PC-9 (cell line): ENCODE measurements at regions not wholly inside any gene's neighbourhood (a gene's known extent, or its start where the extent isn't known, plus 50 kb on each side); places are given as distances from the start of the nearest gene placed in this dataset.

Experiments used
- BruUV-seq: library from RNA; stranded (reverse); fragments of 400-500 nt; replicated peaks from 2 replicates; lab custom pipeline; 2021; lab: Mats Ljungman, UMichigan
- CTCF ChIA-PET: fragments of 300-600 bp; sonication (Branson Sonifier 250); formaldehyde crosslinking; loops from one replicate; lab custom pipeline; 2022; ENCODE audit warnings: antibody characterized with exemption; lab: Charles Lee
- POLR2A ChIA-PET: fragments of 300-600 bp; sonication (Branson Sonifier 250); formaldehyde crosslinking; loops from one replicate; lab custom pipeline; 2022; ENCODE audit warnings: antibody characterized with exemption; ENCODE audit not compliant: unreplicated experiment; lab: Charles Lee
- DNase-seq, 2 experiments: peaks; one replicate each; pipeline versions ENCODE4 v3.0.0 to v3.0.0-alpha.2; 2015 to 2022; ENCODE audit warnings: mixed read lengths in 1 of 2
- H2AFZ ChIP-seq: fragments of 200-600 bp; sonication (generic); 2 replicates; pipeline ENCODE4 v1.8.1; 2017; ENCODE audit warnings: antibody characterized with exemption
- H3F3A ChIP-seq: fragments of 200-600 bp; sonication (generic); 2 replicates; pipeline ENCODE4 v1.8.1; 2017; ENCODE audit warnings: antibody characterized with exemption, mild to moderate bottlenecking, low read depth; ENCODE audit not compliant: insufficient read depth
- H3K27ac ChIP-seq: fragments of 200-600 bp; sonication (generic); 2 replicates; pipeline ENCODE4 v1.6.1; 2016; ENCODE audit warnings: mixed run types
- H3K27me3 ChIP-seq: fragments of 200-600 bp; sonication (generic); 2 replicates; pipeline ENCODE4 v1.6.1; 2016; ENCODE audit warnings: low read depth, mixed run types; ENCODE audit not compliant: insufficient read depth
- H3K36me3 ChIP-seq: fragments of 200-600 bp; sonication (generic); 2 replicates; pipeline ENCODE4 v1.6.1; 2016; ENCODE audit warnings: low read depth, mixed run types
- H3K4me1 ChIP-seq: fragments of 200-600 bp; sonication (generic); replicated peaks from 2 replicates; pipeline ENCODE4 v1.6.1; 2016; ENCODE audit warnings: mixed run types; ENCODE audit not compliant: insufficient read depth
- H3K4me2 ChIP-seq: fragments of 200-600 bp; sonication (generic); 2 replicates; pipeline ENCODE4 v1.6.1; 2017; ENCODE audit warnings: mixed run types
- H3K4me3 ChIP-seq: fragments of 200-600 bp; sonication (generic); 2 replicates; pipeline ENCODE4 v1.6.1; 2016; ENCODE audit warnings: mixed run types
- H3K79me2 ChIP-seq: fragments of 200-600 bp; sonication (generic); 2 replicates; pipeline ENCODE4 v1.6.1; 2017; ENCODE audit warnings: low read depth, mixed run types
- H3K9me2 ChIP-seq: fragments of 200-600 bp; sonication (generic); 2 replicates; pipeline ENCODE4 v1.8.1; 2017; ENCODE audit warnings: mild to moderate bottlenecking; ENCODE audit not compliant: insufficient read depth
- H3K9me3 ChIP-seq: fragments of 200-600 bp; sonication (generic); 2 replicates; pipeline ENCODE4 v1.8.1; 2016; ENCODE audit warnings: low read depth; ENCODE audit not compliant: insufficient read depth
- H4K20me1 ChIP-seq: fragments of 200-600 bp; sonication (generic); 2 replicates; pipeline ENCODE4 v1.8.1; 2017; ENCODE audit not compliant: insufficient read depth
- EZH2 ChIP-seq: fragments of 200-600 bp; sonication (generic); IDR thresholded peaks from 2 replicates; pipeline ENCODE4 v1.8.0; 2017; ENCODE audit warnings: antibody characterized with exemption, low read depth
- intact Hi-C: fragments of 100-400 bp; cut with micrococcal nuclease; formaldehyde crosslinking; loops from one replicate; pipeline ENCODE4 v1.10.0; 2022; ENCODE audit not compliant: unreplicated experiment
- TF ChIP-seq, protein P1 (sequence below): fragments of 200-600 bp; sonication (generic); conservative IDR thresholded peaks from 2 replicates; pipeline ENCODE4 v1.6.1; 2017; ENCODE audit warnings: mixed run types, antibody characterized with exemption, mild to moderate bottlenecking, moderate library complexity

DNA sequence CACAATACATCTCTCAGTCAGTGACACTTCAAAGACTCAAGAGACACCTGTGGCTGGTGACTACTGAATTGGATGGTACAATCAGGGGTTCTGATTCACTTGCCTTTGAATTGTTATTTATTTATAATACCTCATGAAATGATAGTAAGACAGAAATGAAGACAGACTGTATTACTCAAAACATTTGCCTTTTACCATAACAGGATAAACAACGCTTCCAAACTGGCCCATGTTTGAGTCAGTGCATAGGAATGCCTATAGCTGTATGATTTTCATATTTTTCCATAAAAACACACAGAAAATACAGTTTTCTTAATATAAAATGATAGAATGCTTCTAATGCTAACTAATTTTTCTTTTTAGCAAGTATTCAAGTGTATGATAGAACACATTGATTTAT lies 59.5 kb upstream of the FGF14 start:
- Histone ChIP-seq H2AFZ (no peak overlapping the region), H3K4me3 (no peak overlapping the region), H3K36me3 (no peaks in the 10 kb centered on the region), H3K4me2 (no peak overlapping the region), H4K20me1 (no peaks in the 10 kb centered on the region), H3K4me1 (no peaks in the 10 kb centered on the region), H3K9me3 (no peaks in the 10 kb centered on the region), H3K79me2 (no peaks in the 10 kb centered on the region), H3F3A (no peaks in the 10 kb centered on the region), H3K27ac (no peak overlapping the region), H3K27me3 (peaks cover 19% of the 10 kb centered on the region), H3K9me2 (no peaks in the 10 kb centered on the region)
- BruUV-seq: no TSS peak
- intact Hi-C loops: no loop called here
- CTCF ChIA-PET: no interaction called here
- TF ChIP-seq EZH2: no peak
- TF ChIP-seq, protein P1, sequence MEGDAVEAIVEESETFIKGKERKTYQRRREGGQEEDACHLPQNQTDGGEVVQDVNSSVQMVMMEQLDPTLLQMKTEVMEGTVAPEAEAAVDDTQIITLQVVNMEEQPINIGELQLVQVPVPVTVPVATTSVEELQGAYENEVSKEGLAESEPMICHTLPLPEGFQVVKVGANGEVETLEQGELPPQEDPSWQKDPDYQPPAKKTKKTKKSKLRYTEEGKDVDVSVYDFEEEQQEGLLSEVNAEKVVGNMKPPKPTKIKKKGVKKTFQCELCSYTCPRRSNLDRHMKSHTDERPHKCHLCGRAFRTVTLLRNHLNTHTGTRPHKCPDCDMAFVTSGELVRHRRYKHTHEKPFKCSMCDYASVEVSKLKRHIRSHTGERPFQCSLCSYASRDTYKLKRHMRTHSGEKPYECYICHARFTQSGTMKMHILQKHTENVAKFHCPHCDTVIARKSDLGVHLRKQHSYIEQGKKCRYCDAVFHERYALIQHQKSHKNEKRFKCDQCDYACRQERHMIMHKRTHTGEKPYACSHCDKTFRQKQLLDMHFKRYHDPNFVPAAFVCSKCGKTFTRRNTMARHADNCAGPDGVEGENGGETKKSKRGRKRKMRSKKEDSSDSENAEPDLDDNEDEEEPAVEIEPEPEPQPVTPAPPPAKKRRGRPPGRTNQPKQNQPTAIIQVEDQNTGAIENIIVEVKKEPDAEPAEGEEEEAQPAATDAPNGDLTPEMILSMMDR: no peak
- POLR2A ChIA-PET: no interaction called here
- no peak for DNase-seq

DNA sequence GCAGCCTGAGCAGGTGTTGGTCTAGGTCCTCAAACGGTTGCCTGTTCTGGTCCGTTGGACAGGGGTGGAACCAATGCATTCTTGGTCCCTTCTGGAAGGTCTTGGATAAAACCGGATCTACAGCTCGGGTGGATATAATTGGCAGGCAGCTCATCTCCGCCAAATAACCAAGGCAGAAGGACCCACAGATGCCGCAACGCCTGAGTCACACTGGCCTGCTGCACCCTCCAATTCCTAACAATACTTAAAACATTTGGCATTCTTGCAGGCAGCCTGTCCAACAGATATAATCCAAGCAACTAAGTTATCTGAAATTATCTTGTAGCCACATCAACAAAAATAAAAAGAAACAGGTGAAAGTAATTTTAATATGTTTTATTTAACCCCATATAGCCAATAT lies 59.0 kb upstream of the FGF14 start:
- Histone ChIP-seq H3K4me3 (no peak overlapping the region), H3K9me3 (no peaks in the 10 kb centered on the region), H3K27ac (no peak overlapping the region), H3K27me3 (peaks cover 19% of the 10 kb centered on the region), H2AFZ (no peak overlapping the region), H3K36me3 (no peaks in the 10 kb centered on the region), H3F3A (no peaks in the 10 kb centered on the region), H3K79me2 (no peaks in the 10 kb centered on the region), H4K20me1 (no peaks in the 10 kb centered on the region), H3K9me2 (no peaks in the 10 kb centered on the region), H3K4me1 (no peaks in the 10 kb centered on the region), H3K4me2 (no peak overlapping the region)
- BruUV-seq: no TSS peak
- POLR2A ChIA-PET: no interaction called here
- TF ChIP-seq EZH2: no peak
- TF ChIP-seq, protein P1: no peak
- CTCF ChIA-PET: no interaction called here
- intact Hi-C loops: no loop called here
- DNase-seq: no peak

DNA sequence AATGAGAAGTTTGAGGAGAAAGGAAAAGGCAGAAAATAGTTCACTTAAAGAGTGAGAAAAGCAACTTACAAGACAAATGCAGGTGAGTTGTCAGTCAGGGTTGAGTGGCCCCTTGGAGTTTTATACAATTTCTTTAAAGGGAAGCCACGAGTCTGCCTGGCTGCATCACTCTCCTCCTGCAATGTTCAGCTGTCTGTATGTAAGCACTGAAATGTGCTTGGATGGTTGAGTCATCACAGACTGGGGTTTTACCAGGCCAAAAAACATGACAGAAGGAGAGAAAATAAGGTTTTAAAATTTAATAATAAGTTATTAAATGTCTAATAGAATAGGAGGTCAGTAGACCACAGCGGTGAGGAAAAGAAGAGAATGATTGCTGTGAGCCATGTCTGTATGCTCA lies 51.0 kb upstream of the FGF14 start:
- DNase-seq: no peak
- intact Hi-C loops: no loop called here

More for the DNA sequence above, 51.0 kb upstream of the FGF14 start:
- TF ChIP-seq, protein P1: no peak
- no peak for TF ChIP-seq EZH2
- no TSS peak for BruUV-seq
- H2AFZ ChIP-seq: no peak overlapping the region
- H3K36me3 ChIP-seq: no peaks in the 10 kb centered on the region
- H3K27me3 ChIP-seq: peaks cover 32% of the 10 kb centered on the region
- ChIA-PET CTCF (no interaction called here), POLR2A (no interaction called here)
- H3K4me2 ChIP-seq: no peak overlapping the region
- H3K79me2 ChIP-seq: no peaks in the 10 kb centered on the region
- no peaks in the 10 kb centered on the region for H3K4me1 ChIP-seq
- no peak overlapping the region for H3K4me3 ChIP-seq
- H3K27ac ChIP-seq: no peak overlapping the region
- no peaks in the 10 kb centered on the region for H3K9me2 ChIP-seq
- H4K20me1 ChIP-seq: no peaks in the 10 kb centered on the region
- H3K9me3 ChIP-seq: no peaks in the 10 kb centered on the region
- no peaks in the 10 kb centered on the region for H3F3A ChIP-seq
